PC-3 (cell line): ENCODE measurements at regions not wholly inside any gene's neighbourhood (a gene's known extent, or its start where the extent isn't known, plus 50 kb on each side); places are given as distances from the start of the nearest gene placed in this dataset.
"Not testable (repeated sequence)": the region's sequence is repeated elsewhere in the genome, so short reads cannot be mapped to it uniquely, and the experiment has no call there.

Source experiments
- CTCF ChIP-seq: fragments of 300-600 bp; sonication (generic); conservative IDR thresholded peaks from 2 replicates; pipeline ENCODE4 v1.5.1; 2017; ENCODE audit warnings: antibody characterized with exemption, low read depth, mild to moderate bottlenecking, low read length
- EZH2 ChIP-seq: fragments of 300-600 bp; sonication (generic); IDR thresholded peaks from one replicate; pipeline ENCODE4 v1.6.1; 2017; ENCODE audit warnings: antibody characterized with exemption, mild to moderate bottlenecking, low read length; ENCODE audit not compliant: unreplicated experiment
- EZH2phosphoT487 ChIP-seq: fragments of 300-600 bp; sonication (generic); IDR thresholded peaks from 2 replicates; pipeline ENCODE4 v1.6.1; 2018; ENCODE audit warnings: mild to moderate bottlenecking, antibody characterized with exemption, low read length, borderline replicate concordance

GRCh38 chrX:82738313-82738712 is 769.8 kb upstream of the POU3F4 start:
- TF ChIP-seq CTCF, EZH2, EZH2phosphoT487: not testable (repeated sequence)
